H1 (cell line): ENCODE measurements at regions not wholly inside any gene's neighbourhood (a gene's known extent, or its start where the extent isn't known, plus 50 kb on each side); places are given as distances from the start of the nearest gene placed in this dataset.

Experiments used
- CTCF ChIA-PET: fragments of 300-600 bp; sonication (Branson Sonifier 250); formaldehyde crosslinking; loops from one replicate; lab custom pipeline; 2021; ENCODE audit not compliant: partially characterized antibody; lab: Charles Lee
- POLR2A ChIA-PET: fragments of 300-600 bp; sonication (Branson Sonifier 250); formaldehyde crosslinking; loops from one replicate; lab custom pipeline; 2021; ENCODE audit warnings: inconsistent platforms; ENCODE audit not compliant: partially characterized antibody; lab: Charles Lee
- DNase-seq, 2 experiments: peaks; one replicate each; pipeline versions ENCODE4 v3.0.0 to v3.0.0-alpha.2; 2010 to 2022; ENCODE audit warnings: low spot score in 2 of 2, low read depth in 1 of 2, mixed read lengths in 1 of 2
- FAIRE-seq: peaks from 2 replicates; lab custom pipeline; 2011; peaks lifted over from hg19 to GRCh38; lab: Jason Lieb, UNC
- H2AFZ ChIP-seq: 2 replicates; pipeline ENCODE4 v1.8.1; 2012; ENCODE audit warnings: low read length, inconsistent platforms
- H2AK5ac ChIP-seq: 2 replicates; pipeline ENCODE4 v1.6.1; 2013; ENCODE audit warnings: low read depth, low read length
- H2BK120ac ChIP-seq: replicated peaks from 2 replicates; pipeline ENCODE3; 2013; ENCODE audit warnings: low read depth, low read length, inconsistent platforms
- H2BK12ac ChIP-seq: 2 replicates; pipeline ENCODE4 v1.6.1; 2013; ENCODE audit warnings: low read depth, low read length
- H2BK15ac ChIP-seq: 2 replicates; pipeline ENCODE4 v1.6.1; 2013; ENCODE audit warnings: low read length
- H2BK20ac ChIP-seq: 2 replicates; pipeline ENCODE4 v1.6.1; 2013; ENCODE audit warnings: low read length
- H2BK5ac ChIP-seq: 2 replicates; pipeline ENCODE4 v1.6.1; 2013; ENCODE audit warnings: low read depth, low read length
- H3K14ac ChIP-seq: 2 replicates; pipeline ENCODE4 v1.6.1; 2013; ENCODE audit warnings: inconsistent platforms; ENCODE audit not compliant: insufficient read length
- H3K18ac ChIP-seq: 2 replicates; pipeline ENCODE4 v1.6.1; 2013; ENCODE audit warnings: low read length; ENCODE audit errors: extremely low read depth
- H3K23ac ChIP-seq: 2 replicates; pipeline ENCODE4 v1.6.1; 2013; ENCODE audit warnings: inconsistent platforms; ENCODE audit not compliant: insufficient read length
- H3K23me2 ChIP-seq: 2 replicates; pipeline ENCODE4 v1.6.1; 2013; ENCODE audit warnings: low read depth, low read length
- H3K27ac ChIP-seq: 2 replicates; pipeline ENCODE4 v1.6.1; 2011; ENCODE audit warnings: low read depth, low read length, inconsistent platforms
- H3K27me3 ChIP-seq, 4 experiments: replicated peaks in 1 of 4; 1 replicate in 1 of 4; 2 replicates in 3 of 4; pipeline versions ENCODE4 v1.6.1 to v1.8.1; 2011 to 2013; ENCODE audit warnings: low read length in 3 of 4, mild to moderate bottlenecking in 3 of 4, inconsistent platforms in 2 of 4, mixed read lengths in 2 of 4, moderate library complexity in 1 of 4; ENCODE audit not compliant: control insufficient read depth in 3 of 4, insufficient read depth in 3 of 4; ENCODE audit errors: extremely low read depth in 1 of 4
- H3K36me3 ChIP-seq, 4 experiments: 2 replicates each; pipeline versions ENCODE4 v1.6.1 to v1.8.1; 2011 to 2013; ENCODE audit warnings: mild to moderate bottlenecking in 4 of 4, low read length in 3 of 4, moderate library complexity in 2 of 4, control low read depth in 1 of 4, inconsistent platforms in 1 of 4; ENCODE audit not compliant: insufficient read depth in 4 of 4, control insufficient read depth in 2 of 4
- H3K4ac ChIP-seq: replicated peaks from 2 replicates; pipeline ENCODE3; 2013; ENCODE audit warnings: low read length, low read depth, mixed read lengths, inconsistent platforms; ENCODE audit not compliant: insufficient read length
- H3K4me1 ChIP-seq, 4 experiments: replicated peaks in 1 of 4; 1 replicate in 1 of 4; 2 replicates in 3 of 4; pipeline versions ENCODE4 v1.6.1 to v1.8.1; 2011 to 2013; ENCODE audit warnings: low read length in 3 of 4, inconsistent platforms in 2 of 4, mixed read lengths in 1 of 4; ENCODE audit not compliant: insufficient read depth in 4 of 4, control insufficient read depth in 3 of 4
- H3K4me2 ChIP-seq, 2 experiments: 2 replicates each; pipeline versions ENCODE4 v1.6.1 to v1.8.1; 2011 to 2013; ENCODE audit warnings: low read depth in 2 of 2, low read length in 2 of 2, control low read depth in 1 of 2, inconsistent platforms in 1 of 2, mild to moderate bottlenecking in 1 of 2; ENCODE audit not compliant: insufficient read depth in 1 of 2
- H3K4me3 ChIP-seq, 4 experiments: fragments of 200-600, 300-600 bp in 1 of 4; sonication (generic), shearing (Covaris generic), sonication (Bioruptor Twin) in 1 of 4; 2 replicates each; pipeline versions ENCODE4 v1.5.1 to v1.8.1; 2011 to 2016; ENCODE audit warnings: low read length in 4 of 4, low read depth in 3 of 4, control low read depth in 2 of 4, inconsistent platforms in 2 of 4, mild to moderate bottlenecking in 2 of 4, mixed read lengths in 1 of 4, moderate library complexity in 1 of 4; ENCODE audit not compliant: insufficient read depth in 2 of 4; ENCODE audit errors: extremely low read depth in 1 of 4
- H3K56ac ChIP-seq: replicated peaks from 2 replicates; pipeline ENCODE3; 2013; ENCODE audit warnings: low read depth, mild to moderate bottlenecking, mixed read lengths, low read length, inconsistent platforms; ENCODE audit not compliant: insufficient read length
- H3K79me1 ChIP-seq: 2 replicates; pipeline ENCODE4 v1.6.1; 2013; ENCODE audit warnings: low read depth, low read length, control low read depth
- H3K79me2 ChIP-seq, 2 experiments: 2 replicates each; pipeline versions ENCODE4 v1.6.1 to v1.8.1; 2012 to 2013; ENCODE audit warnings: low read length in 2 of 2, mild to moderate bottlenecking in 2 of 2, inconsistent platforms in 1 of 2; ENCODE audit not compliant: insufficient read depth in 2 of 2, control insufficient read depth in 1 of 2
- H3K9ac ChIP-seq, 4 experiments: replicated peaks in 1 of 4; 1 replicate in 1 of 4; 2 replicates in 3 of 4; pipeline versions ENCODE4 v1.6.1 to v1.8.1; 2011 to 2013; ENCODE audit warnings: low read depth in 3 of 4, low read length in 3 of 4, control low read depth in 2 of 4, mild to moderate bottlenecking in 2 of 4, moderate library complexity in 2 of 4, inconsistent platforms in 1 of 4; ENCODE audit errors: extremely low read depth in 1 of 4
- H3K9me3 ChIP-seq, 2 experiments: 2 replicates each; pipeline versions ENCODE4 v1.6.1 to v1.8.1; 2012 to 2013; ENCODE audit warnings: mild to moderate bottlenecking in 2 of 2, moderate library complexity in 2 of 2, control low read depth in 1 of 2, inconsistent platforms in 1 of 2, low read depth in 1 of 2, low read length in 1 of 2, mixed read lengths in 1 of 2; ENCODE audit not compliant: insufficient read depth in 2 of 2
- H4K20me1 ChIP-seq, 2 experiments: replicated peaks in 1 of 2; 2 replicates each; pipeline versions ENCODE3 to v1.8.1; 2011 to 2013; ENCODE audit warnings: inconsistent platforms in 2 of 2, low read length in 2 of 2, mild to moderate bottlenecking in 1 of 2; ENCODE audit not compliant: insufficient read depth in 2 of 2, control insufficient read depth in 1 of 2
- H4K5ac ChIP-seq: 2 replicates; pipeline ENCODE4 v1.6.1; 2013; ENCODE audit warnings: low read length, low read depth, mixed read lengths, inconsistent platforms; ENCODE audit not compliant: insufficient read length
- H4K8ac ChIP-seq: 2 replicates; pipeline ENCODE4 v1.8.0; 2013; ENCODE audit warnings: mild to moderate bottlenecking, moderate library complexity, low read length, inconsistent platforms; ENCODE audit not compliant: insufficient read depth; ENCODE audit errors: extremely low read depth
- H4K91ac ChIP-seq: replicated peaks from 2 replicates; pipeline ENCODE3; 2013; ENCODE audit warnings: low read length, mixed read lengths, inconsistent platforms; ENCODE audit not compliant: insufficient read length
- ASH2L ChIP-seq: fragments of 200-600, 300-600 bp; sonication (generic); IDR thresholded peaks from one replicate; pipeline ENCODE4 v1.7.1; 2017; ENCODE audit warnings: low read length
- RNF2 ChIP-seq: fragments of 200-900, 300-1000 bp; sonication (generic); IDR thresholded peaks from 2 replicates; pipeline ENCODE4 v1.7.1; 2016; ENCODE audit warnings: borderline replicate concordance, low read depth, mild to moderate bottlenecking, antibody characterized with exemption, low read length; ENCODE audit not compliant: poor library complexity, severe bottlenecking; ENCODE audit errors: missing control alignments
- SP1 ChIP-seq: IDR thresholded peaks from 2 replicates; pipeline ENCODE4 v1.6.1; 2011; ENCODE audit warnings: low read depth, low read length
- TAF7 ChIP-seq: optimal IDR thresholded peaks from 2 replicates; pipeline ENCODE3; 2011; ENCODE audit warnings: low read depth, mild to moderate bottlenecking, inconsistent platforms, low read length, moderate library complexity, borderline replicate concordance
- TF ChIP-seq, protein P1 (sequence below), 3 experiments: IDR thresholded peaks; 1 replicate in 2 of 3; 2 replicates in 1 of 3; pipeline versions ENCODE4 v1.5.1 to v1.6.1; 2011; ENCODE audit warnings: low read length in 3 of 3, mild to moderate bottlenecking in 3 of 3, inconsistent platforms in 2 of 3, low read depth in 1 of 3, moderate library complexity in 1 of 3; ENCODE audit not compliant: insufficient read depth in 1 of 3; ENCODE audit errors: control extremely low read depth in 1 of 3

DNA sequence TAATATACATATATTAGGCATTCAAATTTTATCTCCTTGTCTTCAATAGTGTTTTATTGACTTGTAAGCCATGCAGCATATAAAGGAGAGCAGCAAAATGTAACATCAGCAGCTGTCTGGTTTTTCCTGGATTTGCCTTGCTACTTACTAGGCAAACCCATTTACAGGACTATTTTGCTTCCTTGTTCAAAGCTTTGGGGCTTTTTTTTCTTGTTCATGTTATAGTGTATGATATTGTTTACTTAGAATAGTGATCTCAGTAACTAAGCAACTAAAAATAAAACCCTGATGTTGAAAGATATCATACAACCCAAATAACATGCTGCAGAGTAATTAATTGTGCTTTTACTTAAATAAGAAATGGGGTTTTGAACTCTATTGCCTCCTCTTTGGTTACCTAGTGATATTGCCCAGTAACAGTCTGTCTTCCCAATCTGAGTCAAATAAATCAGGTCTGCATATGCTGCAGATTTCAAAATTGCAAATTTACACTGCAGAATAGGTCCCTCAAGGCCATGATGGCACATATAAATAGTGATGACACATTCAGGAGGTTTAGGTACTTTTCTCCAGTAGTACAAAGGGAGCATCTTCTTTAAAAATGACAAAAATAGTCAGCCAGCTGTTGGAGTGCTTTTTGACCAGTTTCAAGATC, 578.1 kb upstream of the NECTIN3 start:
- Histone ChIP-seq H3K14ac (no peak overlapping the region), H3K18ac (no peak overlapping the region), H3K56ac (no peak overlapping the region), H4K8ac (no peak overlapping the region), H3K4me3 (no peak overlapping the region), H4K91ac (no peak overlapping the region), H3K79me2 (no peaks in the 10 kb centered on the region), H4K20me1 (no peaks in the 10 kb centered on the region), H3K36me3 (no peaks in the 10 kb centered on the region), H2AK5ac (no peak overlapping the region), H4K5ac (no peak overlapping the region), H3K9me3 (no peaks in the 10 kb centered on the region), H3K27me3 (no peaks in the 10 kb centered on the region), H2BK120ac (no peak overlapping the region), H3K79me1 (no peaks in the 10 kb centered on the region), H3K4me1 (no peaks in the 10 kb centered on the region; a peak in 1 of 7 replicates), H2BK5ac (no peak overlapping the region), H2BK15ac (no peak overlapping the region), H2BK12ac (no peak overlapping the region), H3K27ac (no peak overlapping the region), H2AFZ (no peak overlapping the region), H3K4me2 (no peak overlapping the region), H2BK20ac (no peak overlapping the region), H3K9ac (no peak overlapping the region), H3K4ac (no peak overlapping the region), H3K23ac (no peak overlapping the region), H3K23me2 (no peaks in the 10 kb centered on the region)
- FAIRE-seq = no peak
- CTCF ChIA-PET = interaction anchor here (1.4 kb wide), 1 partner anchor 36 kb away, joined by 4 read pairs; no protein-coding TSS in a partner anchor
- no peak for DNase-seq
- POLR2A ChIA-PET = no interaction called here
- no peak for TF ChIP-seq ASH2L
- no peak for TF ChIP-seq RNF2
- no peak for TF ChIP-seq TAF7
- TF ChIP-seq, protein P1, sequence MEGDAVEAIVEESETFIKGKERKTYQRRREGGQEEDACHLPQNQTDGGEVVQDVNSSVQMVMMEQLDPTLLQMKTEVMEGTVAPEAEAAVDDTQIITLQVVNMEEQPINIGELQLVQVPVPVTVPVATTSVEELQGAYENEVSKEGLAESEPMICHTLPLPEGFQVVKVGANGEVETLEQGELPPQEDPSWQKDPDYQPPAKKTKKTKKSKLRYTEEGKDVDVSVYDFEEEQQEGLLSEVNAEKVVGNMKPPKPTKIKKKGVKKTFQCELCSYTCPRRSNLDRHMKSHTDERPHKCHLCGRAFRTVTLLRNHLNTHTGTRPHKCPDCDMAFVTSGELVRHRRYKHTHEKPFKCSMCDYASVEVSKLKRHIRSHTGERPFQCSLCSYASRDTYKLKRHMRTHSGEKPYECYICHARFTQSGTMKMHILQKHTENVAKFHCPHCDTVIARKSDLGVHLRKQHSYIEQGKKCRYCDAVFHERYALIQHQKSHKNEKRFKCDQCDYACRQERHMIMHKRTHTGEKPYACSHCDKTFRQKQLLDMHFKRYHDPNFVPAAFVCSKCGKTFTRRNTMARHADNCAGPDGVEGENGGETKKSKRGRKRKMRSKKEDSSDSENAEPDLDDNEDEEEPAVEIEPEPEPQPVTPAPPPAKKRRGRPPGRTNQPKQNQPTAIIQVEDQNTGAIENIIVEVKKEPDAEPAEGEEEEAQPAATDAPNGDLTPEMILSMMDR (IDR thresholded peaks at IDR 0.05; ENCODE audit: control extremely low read depth in 1 of 3, insufficient read depth in 1 of 3, low read depth in 1 of 3, low read length in 3 of 3) = no peak
- no peak for TF ChIP-seq SP1
